Endothelial cell of umbilical vein (primary cell): ENCODE measurements at regions not wholly inside any gene's neighbourhood (a gene's known extent, or its start where the extent isn't known, plus 50 kb on each side); places are given as distances from the start of the nearest gene placed in this dataset.

ENCODE experiments used
- BruUV-seq: library from RNA; stranded (reverse); fragments of 400-500 nt; replicated peaks from 2 replicates; lab custom pipeline; 2021; lab: Mats Ljungman, UMichigan
- CTCF ChIA-PET: fragments of 300-600, 350-600 bp; sonication (Branson Sonifier 250); formaldehyde crosslinking; loops from one replicate; lab custom pipeline; 2021; ENCODE audit warnings: antibody characterized with exemption, inconsistent platforms; lab: Charles Lee
- POLR2A ChIA-PET: fragments of 300-600, 350-600 bp; sonication (Branson Sonifier 250); formaldehyde crosslinking; loops from one replicate; lab custom pipeline; 2021; ENCODE audit warnings: antibody characterized with exemption, inconsistent platforms; lab: Charles Lee
- DNase-seq: peaks from one replicate; pipeline ENCODE4 v3.0.0-alpha.2; 2011; ENCODE audit warnings: low read depth, low spot score
- FAIRE-seq: peaks from 2 replicates; lab custom pipeline; 2011; peaks lifted over from hg19 to GRCh38; lab: Jason Lieb, UNC
- H2AFZ ChIP-seq: 2 replicates; pipeline ENCODE4 v1.6.0; 2012; ENCODE audit warnings: low read depth, low read length, control low read depth, inconsistent platforms
- H3K27ac ChIP-seq: 2 replicates; pipeline ENCODE4 v1.5.1; 2011; ENCODE audit warnings: low read depth, mild to moderate bottlenecking, control low read depth, low read length, moderate library complexity; ENCODE audit not compliant: insufficient read depth
- H3K27me3 ChIP-seq, 2 experiments: 2 replicates each; pipeline versions ENCODE4 v1.6.0 to v1.6.1; 2011; ENCODE audit warnings: low read length in 2 of 2, mixed read lengths in 1 of 2; ENCODE audit not compliant: control insufficient read depth in 2 of 2, insufficient read depth in 2 of 2
- H3K36me3 ChIP-seq, 2 experiments: 2 replicates in 1 of 2; 3 replicates in 1 of 2; pipeline ENCODE4 v1.5.1; 2011; ENCODE audit warnings: low read length in 2 of 2, mild to moderate bottlenecking in 1 of 2, moderate library complexity in 1 of 2; ENCODE audit not compliant: control insufficient read depth in 2 of 2, insufficient read depth in 2 of 2; ENCODE audit errors: extremely low read depth in 1 of 2
- H3K4me1 ChIP-seq: 3 replicates; pipeline ENCODE4 v1.5.1; 2011; ENCODE audit warnings: mild to moderate bottlenecking, low read length; ENCODE audit not compliant: control insufficient read depth, insufficient read depth; ENCODE audit errors: extremely low read depth
- H3K4me2 ChIP-seq: 2 replicates; pipeline ENCODE4 v1.6.1; 2011; ENCODE audit warnings: low read length, control low read depth, mixed read lengths; ENCODE audit not compliant: insufficient read depth
- H3K4me3 ChIP-seq, 3 experiments: fragments of 200-600 bp in 1 of 3; sonication (generic), shearing (Covaris generic) in 1 of 3; replicated peaks in 1 of 3; 2 replicates each; pipeline ENCODE4 v1.5.1; 2011 to 2016; ENCODE audit warnings: control low read depth in 3 of 3, low read length in 3 of 3, mild to moderate bottlenecking in 2 of 3, inconsistent platforms in 1 of 3, low read depth in 1 of 3, moderate library complexity in 1 of 3; ENCODE audit not compliant: insufficient read depth in 1 of 3
- H3K79me2 ChIP-seq: 2 replicates; pipeline ENCODE4 v1.6.0; 2012; ENCODE audit warnings: low read length, inconsistent platforms; ENCODE audit not compliant: control insufficient read depth, insufficient read depth
- H3K9ac ChIP-seq: replicated peaks from 2 replicates; pipeline ENCODE3; 2011; ENCODE audit warnings: low read length, control low read depth; ENCODE audit not compliant: insufficient read depth; ENCODE audit errors: extremely low read depth
- H3K9me1 ChIP-seq: replicated peaks from 3 replicates; pipeline ENCODE4 v1.6.0; 2011; ENCODE audit warnings: mild to moderate bottlenecking, low read length; ENCODE audit not compliant: control insufficient read depth, insufficient read depth; ENCODE audit errors: extremely low read depth
- H3K9me3 ChIP-seq: replicated peaks from 2 replicates; pipeline ENCODE4 v1.5.1; 2012; ENCODE audit warnings: low read length, inconsistent platforms; ENCODE audit not compliant: control insufficient read depth, insufficient read depth
- H4K20me1 ChIP-seq: replicated peaks from 2 replicates; pipeline ENCODE3; 2011; ENCODE audit warnings: mild to moderate bottlenecking, low read length; ENCODE audit not compliant: control insufficient read depth, insufficient read depth; ENCODE audit errors: extremely low read depth
- CTCF ChIP-seq, 2 donors: IDR thresholded peaks; 1 replicate in 1 of 2; 2 replicates in 1 of 2; pipeline ENCODE4 v1.5.1; 2011; ENCODE audit warnings: low read length in 2 of 2, mild to moderate bottlenecking in 2 of 2, moderate library complexity in 2 of 2, control low read depth in 1 of 2, inconsistent platforms in 1 of 2, low read depth in 1 of 2; ENCODE audit not compliant: insufficient read depth in 1 of 2; ENCODE audit errors: extremely low read depth in 1 of 2
- FOS ChIP-seq: IDR thresholded peaks from 2 replicates; pipeline ENCODE4 v1.6.1; 2011; ENCODE audit warnings: mild to moderate bottlenecking, low read length, moderate library complexity, borderline replicate concordance; ENCODE audit not compliant: insufficient read depth
- JUN ChIP-seq: IDR thresholded peaks from 2 replicates; pipeline ENCODE4 v1.6.1; 2011; ENCODE audit warnings: borderline replicate concordance, low read depth; ENCODE audit not compliant: insufficient read length, insufficient read depth
- dilution Hi-C: fragments of 300-500 bp; cut with MboI; formaldehyde crosslinking; loops from one replicate; pipeline ENCODE4 v1.15.0; 2019; ENCODE audit warnings: low sequenced_read_pairs; ENCODE audit not compliant: extremely low pct_ligation_motif_present
- intact Hi-C: fragments of 100-400 bp; cut with micrococcal nuclease; formaldehyde crosslinking; loops from one replicate; pipeline ENCODE4 v1.10.0; 2022

- peaks cover 2% of the 10 kb centered on the region for H4K20me1 ChIP-seq
- no peak for FAIRE-seq
- no peak overlapping the region for H3K27ac ChIP-seq
- peak; percentile 36 to 45 for TF ChIP-seq CTCF (IDR thresholded peaks at IDR 0.05; ENCODE audit: extremely low read depth in 1 of 2, insufficient read depth in 1 of 2, low read depth in 1 of 2, low read length in 2 of 2)
- TF ChIP-seq FOS, result no peak
- no peaks in the 10 kb centered on the region for H3K27me3 ChIP-seq
- DNase-seq, result peak; percentile 76
- dilution Hi-C loops, result no loop called here
- H3K9me3 ChIP-seq, result no peaks in the 10 kb centered on the region
- no peaks in the 10 kb centered on the region for H3K36me3 ChIP-seq
- no peak overlapping the region for H3K9ac ChIP-seq
- H3K4me1 ChIP-seq, result no peaks in the 10 kb centered on the region
- H3K9me1 ChIP-seq, result no peaks in the 10 kb centered on the region
- intact Hi-C loops, result loop anchor here (1.0 to 2.0 kb wide), 3 partner anchors 48 to 120 kb away; no protein-coding TSS in a partner anchor
- peaks cover 52% of the 10 kb centered on the region for H3K79me2 ChIP-seq
- H3K4me3 ChIP-seq, result no peak overlapping the region
- POLR2A ChIA-PET, result interaction anchor here (0.6 kb wide), 1 partner anchor 230 kb away, joined by 3 read pairs; no protein-coding TSS in a partner anchor
- CTCF ChIA-PET, result interaction anchor here (0.6 to 10.8 kb wide), 21 partner anchors 10 to 132 kb away, joined by 3 to 174 read pairs (median 6); partner anchors contain the start of gene DST
- no TSS peak for BruUV-seq
- no peak overlapping the region for H3K4me2 ChIP-seq
- no peak overlapping the region for H2AFZ ChIP-seq
Measured at GRCh38 chr6:56757588-56757984, 114.9 kb upstream of the DST start.

DNA sequence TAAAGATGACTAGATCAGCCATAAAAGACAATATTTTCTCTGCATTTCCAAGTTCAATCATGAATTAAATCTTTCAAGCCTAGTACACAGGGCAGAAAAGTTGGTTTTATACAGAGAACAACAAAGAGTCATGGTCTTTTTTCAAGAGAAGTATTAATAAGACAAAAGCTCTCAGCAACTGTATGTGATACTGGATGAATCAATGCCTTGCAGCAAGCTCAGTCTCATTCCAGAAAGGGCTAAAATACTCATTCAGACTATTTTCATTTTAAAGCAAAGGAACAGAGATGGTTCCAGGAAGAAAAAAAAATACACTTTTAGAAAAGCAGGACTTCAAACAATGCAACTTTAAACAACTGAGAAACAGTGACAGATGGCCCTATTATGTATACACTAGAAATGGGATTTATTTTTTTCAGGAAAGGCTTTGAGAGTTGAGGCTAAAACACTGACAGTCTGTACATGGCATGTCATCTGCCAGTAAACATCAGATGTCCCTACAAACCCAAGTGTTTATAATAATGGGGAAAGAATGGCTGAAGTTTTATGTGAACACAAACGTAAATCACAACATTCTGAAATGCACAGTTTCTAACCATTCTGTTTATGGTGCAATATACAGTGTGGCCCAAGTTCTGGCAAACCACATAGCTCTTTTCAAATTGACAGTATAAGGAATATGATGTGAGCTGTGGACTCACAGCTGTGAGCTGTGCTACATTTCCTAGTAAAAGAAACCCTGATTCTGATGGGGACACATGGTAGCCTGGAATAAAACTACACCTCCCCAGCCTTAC lies 114.3 kb upstream of the DST start:
- H4K20me1 ChIP-seq, result peaks cover 2% of the 10 kb centered on the region
- no peak for TF ChIP-seq JUN
- no peak for TF ChIP-seq FOS
- DNase-seq, result no peak
- dilution Hi-C loops (no loop called here), intact Hi-C loops (loop anchor here (1.0 to 2.0 kb wide), 3 partner anchors 48 to 120 kb away; no protein-coding TSS in a partner anchor)
- H3K9ac ChIP-seq, result no peak overlapping the region
- H3K9me3 ChIP-seq, result no peaks in the 10 kb centered on the region
- peaks cover 51% of the 10 kb centered on the region for H3K79me2 ChIP-seq
- no TSS peak for BruUV-seq
- no peaks in the 10 kb centered on the region for H3K27me3 ChIP-seq
- H3K4me3 ChIP-seq, result no peak overlapping the region
- ChIA-PET POLR2A (interaction anchor here (0.6 kb wide), 1 partner anchor 230 kb away, joined by 3 read pairs; no protein-coding TSS in a partner anchor), CTCF (interaction anchor here (0.7 to 10.8 kb wide), 21 partner anchors 10 to 135 kb away, joined by 3 to 174 read pairs (median 6); partner anchors contain the start of gene DST)
- H3K36me3 ChIP-seq, result no peaks in the 10 kb centered on the region
- H3K27ac ChIP-seq, result no peak overlapping the region
- H2AFZ ChIP-seq, result no peak overlapping the region
- no peaks in the 10 kb centered on the region for H3K4me1 ChIP-seq
- FAIRE-seq, result no peak
- no peaks in the 10 kb centered on the region for H3K9me1 ChIP-seq
- H3K4me2 ChIP-seq, result no peak overlapping the region
